H1 (cell line): ENCODE measurements at regions not wholly inside any gene's neighbourhood (a gene's known extent, or its start where the extent isn't known, plus 50 kb on each side); places are given as distances from the start of the nearest gene placed in this dataset.
"Not testable (repeated sequence)": the region's sequence is repeated elsewhere in the genome, so short reads cannot be mapped to it uniquely, and the experiment has no call there.

Source experiments
- CTCF ChIA-PET: fragments of 300-600 bp; sonication (Branson Sonifier 250); formaldehyde crosslinking; loops from one replicate; lab custom pipeline; 2021; ENCODE audit not compliant: partially characterized antibody; lab: Charles Lee
- POLR2A ChIA-PET: fragments of 300-600 bp; sonication (Branson Sonifier 250); formaldehyde crosslinking; loops from one replicate; lab custom pipeline; 2021; ENCODE audit warnings: inconsistent platforms; ENCODE audit not compliant: partially characterized antibody; lab: Charles Lee
- DNase-seq, 2 experiments: peaks; one replicate each; pipeline versions ENCODE4 v3.0.0 to v3.0.0-alpha.2; 2010 to 2022; ENCODE audit warnings: low spot score in 2 of 2, low read depth in 1 of 2, mixed read lengths in 1 of 2
- FAIRE-seq: peaks from 2 replicates; lab custom pipeline; 2011; peaks lifted over from hg19 to GRCh38; lab: Jason Lieb, UNC
- H2AFZ ChIP-seq: 2 replicates; pipeline ENCODE4 v1.8.1; 2012; ENCODE audit warnings: low read length, inconsistent platforms
- H2AK5ac ChIP-seq: 2 replicates; pipeline ENCODE4 v1.6.1; 2013; ENCODE audit warnings: low read depth, low read length
- H2BK120ac ChIP-seq: replicated peaks from 2 replicates; pipeline ENCODE3; 2013; ENCODE audit warnings: low read depth, low read length, inconsistent platforms
- H2BK12ac ChIP-seq: 2 replicates; pipeline ENCODE4 v1.6.1; 2013; ENCODE audit warnings: low read depth, low read length
- H2BK15ac ChIP-seq: 2 replicates; pipeline ENCODE4 v1.6.1; 2013; ENCODE audit warnings: low read length
- H2BK20ac ChIP-seq: 2 replicates; pipeline ENCODE4 v1.6.1; 2013; ENCODE audit warnings: low read length
- H2BK5ac ChIP-seq: 2 replicates; pipeline ENCODE4 v1.6.1; 2013; ENCODE audit warnings: low read depth, low read length
- H3K14ac ChIP-seq: 2 replicates; pipeline ENCODE4 v1.6.1; 2013; ENCODE audit warnings: inconsistent platforms; ENCODE audit not compliant: insufficient read length
- H3K18ac ChIP-seq: 2 replicates; pipeline ENCODE4 v1.6.1; 2013; ENCODE audit warnings: low read length; ENCODE audit errors: extremely low read depth
- H3K23ac ChIP-seq: 2 replicates; pipeline ENCODE4 v1.6.1; 2013; ENCODE audit warnings: inconsistent platforms; ENCODE audit not compliant: insufficient read length
- H3K23me2 ChIP-seq: 2 replicates; pipeline ENCODE4 v1.6.1; 2013; ENCODE audit warnings: low read depth, low read length
- H3K27ac ChIP-seq: 2 replicates; pipeline ENCODE4 v1.6.1; 2011; ENCODE audit warnings: low read depth, low read length, inconsistent platforms
- H3K27me3 ChIP-seq, 4 experiments: replicated peaks in 1 of 4; 1 replicate in 1 of 4; 2 replicates in 3 of 4; pipeline versions ENCODE4 v1.6.1 to v1.8.1; 2011 to 2013; ENCODE audit warnings: low read length in 3 of 4, mild to moderate bottlenecking in 3 of 4, inconsistent platforms in 2 of 4, mixed read lengths in 2 of 4, moderate library complexity in 1 of 4; ENCODE audit not compliant: control insufficient read depth in 3 of 4, insufficient read depth in 3 of 4; ENCODE audit errors: extremely low read depth in 1 of 4
- H3K36me3 ChIP-seq, 4 experiments: 2 replicates each; pipeline versions ENCODE4 v1.6.1 to v1.8.1; 2011 to 2013; ENCODE audit warnings: mild to moderate bottlenecking in 4 of 4, low read length in 3 of 4, moderate library complexity in 2 of 4, control low read depth in 1 of 4, inconsistent platforms in 1 of 4; ENCODE audit not compliant: insufficient read depth in 4 of 4, control insufficient read depth in 2 of 4
- H3K4ac ChIP-seq: replicated peaks from 2 replicates; pipeline ENCODE3; 2013; ENCODE audit warnings: low read length, low read depth, mixed read lengths, inconsistent platforms; ENCODE audit not compliant: insufficient read length
- H3K4me1 ChIP-seq, 4 experiments: replicated peaks in 1 of 4; 1 replicate in 1 of 4; 2 replicates in 3 of 4; pipeline versions ENCODE4 v1.6.1 to v1.8.1; 2011 to 2013; ENCODE audit warnings: low read length in 3 of 4, inconsistent platforms in 2 of 4, mixed read lengths in 1 of 4; ENCODE audit not compliant: insufficient read depth in 4 of 4, control insufficient read depth in 3 of 4
- H3K4me2 ChIP-seq, 2 experiments: 2 replicates each; pipeline versions ENCODE4 v1.6.1 to v1.8.1; 2011 to 2013; ENCODE audit warnings: low read depth in 2 of 2, low read length in 2 of 2, control low read depth in 1 of 2, inconsistent platforms in 1 of 2, mild to moderate bottlenecking in 1 of 2; ENCODE audit not compliant: insufficient read depth in 1 of 2
- H3K4me3 ChIP-seq, 4 experiments: fragments of 200-600, 300-600 bp in 1 of 4; sonication (generic), shearing (Covaris generic), sonication (Bioruptor Twin) in 1 of 4; 2 replicates each; pipeline versions ENCODE4 v1.5.1 to v1.8.1; 2011 to 2016; ENCODE audit warnings: low read length in 4 of 4, low read depth in 3 of 4, control low read depth in 2 of 4, inconsistent platforms in 2 of 4, mild to moderate bottlenecking in 2 of 4, mixed read lengths in 1 of 4, moderate library complexity in 1 of 4; ENCODE audit not compliant: insufficient read depth in 2 of 4; ENCODE audit errors: extremely low read depth in 1 of 4
- H3K56ac ChIP-seq: replicated peaks from 2 replicates; pipeline ENCODE3; 2013; ENCODE audit warnings: low read depth, mild to moderate bottlenecking, mixed read lengths, low read length, inconsistent platforms; ENCODE audit not compliant: insufficient read length
- H3K79me1 ChIP-seq: 2 replicates; pipeline ENCODE4 v1.6.1; 2013; ENCODE audit warnings: low read depth, low read length, control low read depth
- H3K79me2 ChIP-seq, 2 experiments: 2 replicates each; pipeline versions ENCODE4 v1.6.1 to v1.8.1; 2012 to 2013; ENCODE audit warnings: low read length in 2 of 2, mild to moderate bottlenecking in 2 of 2, inconsistent platforms in 1 of 2; ENCODE audit not compliant: insufficient read depth in 2 of 2, control insufficient read depth in 1 of 2
- H3K9ac ChIP-seq, 4 experiments: replicated peaks in 1 of 4; 1 replicate in 1 of 4; 2 replicates in 3 of 4; pipeline versions ENCODE4 v1.6.1 to v1.8.1; 2011 to 2013; ENCODE audit warnings: low read depth in 3 of 4, low read length in 3 of 4, control low read depth in 2 of 4, mild to moderate bottlenecking in 2 of 4, moderate library complexity in 2 of 4, inconsistent platforms in 1 of 4; ENCODE audit errors: extremely low read depth in 1 of 4
- H3K9me3 ChIP-seq, 2 experiments: 2 replicates each; pipeline versions ENCODE4 v1.6.1 to v1.8.1; 2012 to 2013; ENCODE audit warnings: mild to moderate bottlenecking in 2 of 2, moderate library complexity in 2 of 2, control low read depth in 1 of 2, inconsistent platforms in 1 of 2, low read depth in 1 of 2, low read length in 1 of 2, mixed read lengths in 1 of 2; ENCODE audit not compliant: insufficient read depth in 2 of 2
- H4K20me1 ChIP-seq, 2 experiments: replicated peaks in 1 of 2; 2 replicates each; pipeline versions ENCODE3 to v1.8.1; 2011 to 2013; ENCODE audit warnings: inconsistent platforms in 2 of 2, low read length in 2 of 2, mild to moderate bottlenecking in 1 of 2; ENCODE audit not compliant: insufficient read depth in 2 of 2, control insufficient read depth in 1 of 2
- H4K5ac ChIP-seq: 2 replicates; pipeline ENCODE4 v1.6.1; 2013; ENCODE audit warnings: low read length, low read depth, mixed read lengths, inconsistent platforms; ENCODE audit not compliant: insufficient read length
- H4K8ac ChIP-seq: 2 replicates; pipeline ENCODE4 v1.8.0; 2013; ENCODE audit warnings: mild to moderate bottlenecking, moderate library complexity, low read length, inconsistent platforms; ENCODE audit not compliant: insufficient read depth; ENCODE audit errors: extremely low read depth
- H4K91ac ChIP-seq: replicated peaks from 2 replicates; pipeline ENCODE3; 2013; ENCODE audit warnings: low read length, mixed read lengths, inconsistent platforms; ENCODE audit not compliant: insufficient read length
- WGBS, 2 experiments: shearing (Covaris generic) in 1 of 2; methylation state at CpG; one replicate each; pipeline versions ENCODE4 v1.1.6 to v1.1.7; 2013 to 2015; ENCODE audit warnings: low lambda C conversion rate in 2 of 2, mixed read lengths in 2 of 2, inconsistent platforms in 1 of 2, low coverage in 1 of 2, missing lambda C conversion rate in 1 of 2; ENCODE audit not compliant: insufficient replicate concordance in 2 of 2, insufficient coverage in 1 of 2, insufficient read length in 1 of 2; ENCODE audit errors: extremely low coverage in 1 of 2, missing lambda C conversion rate in 1 of 2; 5-methylcytosine and 5-hydroxymethylcytosine counted together

DNA sequence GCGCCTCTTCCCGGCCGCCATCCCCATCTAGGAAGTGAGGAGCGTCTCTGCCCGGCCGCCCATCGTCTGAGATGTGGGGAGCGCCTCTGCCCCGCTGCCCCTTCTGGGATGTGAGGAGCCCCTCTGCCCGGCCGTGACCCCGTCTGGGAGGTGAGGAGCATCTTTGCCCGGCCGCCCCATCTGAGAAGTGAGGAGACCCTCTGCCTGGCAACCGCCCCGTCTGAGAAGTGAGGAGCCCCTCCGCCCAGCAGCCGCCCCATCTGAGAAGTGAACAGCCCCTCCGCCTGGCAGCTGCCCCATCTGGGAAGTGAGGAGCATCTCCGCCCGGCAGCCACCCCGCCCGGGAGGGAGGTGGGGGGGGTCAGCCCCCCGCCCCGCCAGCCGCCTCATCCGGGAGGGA lies 1048.7 kb downstream of the KCNJ18 start:
- CTCF ChIA-PET, H3K27ac ChIP-seq, H2AK5ac ChIP-seq, H2BK120ac ChIP-seq, H3K14ac ChIP-seq, DNase-seq, H3K23me2 ChIP-seq, H4K5ac ChIP-seq, FAIRE-seq, H3K56ac ChIP-seq, H4K20me1 ChIP-seq, H3K79me1 ChIP-seq, H2AFZ ChIP-seq, H3K79me2 ChIP-seq, H3K4me3 ChIP-seq, H3K4me2 ChIP-seq, H3K18ac ChIP-seq, H2BK5ac ChIP-seq, H3K9ac ChIP-seq, H4K91ac ChIP-seq, H3K4me1 ChIP-seq, POLR2A ChIA-PET, H4K8ac ChIP-seq, H3K36me3 ChIP-seq, H3K23ac ChIP-seq, H2BK12ac ChIP-seq, H3K27me3 ChIP-seq, H3K4ac ChIP-seq, H2BK15ac ChIP-seq, H2BK20ac ChIP-seq: not testable (repeated sequence)
- 95% methylated on average over 10 of the region's 27 CpGs; no CpG with 5 or more reads in 1 of the 2 experiments for WGBS, 2 experiments
- peaks cover 23 to 24% of the 10 kb centered on the region in 2 experiments; a peak in 3 of 4 replicates for H3K9me3 ChIP-seq
